Skeletal muscle tissue (tissue), 3 donors: ENCODE measurements at regions not wholly inside any gene's neighbourhood (a gene's known extent, or its start where the extent isn't known, plus 50 kb on each side); places are given as distances from the start of the nearest gene placed in this dataset.

Source experiments
- H3K27ac ChIP-seq: one replicate; pipeline ENCODE4 v1.7.0; 2013; ENCODE audit warnings: mild to moderate bottlenecking, low read depth, low read length, inconsistent platforms
- H3K27me3 ChIP-seq, 3 donors: one replicate each; pipeline ENCODE4 v1.7.0; 2013; ENCODE audit warnings: low read length in 3 of 3; ENCODE audit not compliant: control insufficient read depth in 3 of 3, insufficient read depth in 3 of 3
- H3K36me3 ChIP-seq, 3 donors: one replicate each; pipeline ENCODE4 v1.7.0; 2013; ENCODE audit warnings: low read length in 3 of 3; ENCODE audit not compliant: control insufficient read depth in 3 of 3, insufficient read depth in 3 of 3
- H3K4me1 ChIP-seq, 3 donors: one replicate each; pipeline ENCODE4 v1.7.0; 2013; ENCODE audit warnings: low read length in 3 of 3, mild to moderate bottlenecking in 3 of 3; ENCODE audit not compliant: control insufficient read depth in 3 of 3, insufficient read depth in 3 of 3
- H3K4me3 ChIP-seq, 3 donors: one replicate each; pipeline ENCODE4 v1.7.0; 2013; ENCODE audit warnings: low read length in 3 of 3
- H3K9ac ChIP-seq, 3 donors: one replicate each; pipeline ENCODE4 v1.7.0; 2013; ENCODE audit warnings: low read length in 3 of 3, mild to moderate bottlenecking in 3 of 3, moderate library complexity in 2 of 3, low read depth in 1 of 3
- H3K9me3 ChIP-seq, 3 donors: one replicate each; pipeline ENCODE4 v1.7.0; 2013; ENCODE audit warnings: low read length in 3 of 3; ENCODE audit not compliant: control insufficient read depth in 3 of 3
- donor health status: Osteomylitis.

DNA sequence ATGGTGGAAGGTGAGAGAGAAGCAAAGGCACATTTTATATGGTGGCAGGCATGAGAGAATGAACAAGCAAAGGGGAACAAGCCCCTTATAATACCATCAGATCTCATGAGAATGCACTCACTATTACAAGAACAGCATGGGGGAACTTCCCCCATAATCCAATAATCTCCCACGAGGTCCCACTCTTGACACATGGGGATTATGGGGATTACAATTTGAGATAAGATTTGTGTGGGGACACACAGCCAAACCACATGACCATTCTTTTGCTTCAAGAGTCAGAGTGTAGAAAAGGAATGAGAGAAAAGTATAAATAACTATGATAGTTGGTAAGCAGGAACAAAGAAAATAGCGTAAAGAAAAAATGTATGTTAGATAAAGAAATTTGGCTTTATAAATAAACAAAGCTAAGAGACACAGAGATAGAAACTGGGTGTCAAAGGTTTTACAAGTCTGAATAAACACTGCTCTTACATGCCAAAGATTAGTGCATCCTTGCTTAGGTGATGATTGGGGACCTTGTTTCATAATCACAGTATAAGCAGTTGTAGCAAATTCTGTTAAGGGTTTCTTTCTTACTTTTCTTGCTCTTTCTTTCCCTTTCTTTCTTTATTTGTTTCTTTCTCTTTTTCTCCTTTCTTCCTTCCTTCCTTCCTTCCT lies 91.9 kb upstream of the PAPPA start:
- H3K36me3 ChIP-seq = no peaks in the 10 kb centered on the region
- H3K9ac ChIP-seq = no peak overlapping the region
- no peak overlapping the region for H3K4me3 ChIP-seq
- no peaks in the 10 kb centered on the region for H3K9me3 ChIP-seq
- H3K27ac ChIP-seq = no peak overlapping the region
- H3K4me1 ChIP-seq = no peaks in the 10 kb centered on the region
- H3K27me3 ChIP-seq = no peaks in the 10 kb centered on the region

DNA sequence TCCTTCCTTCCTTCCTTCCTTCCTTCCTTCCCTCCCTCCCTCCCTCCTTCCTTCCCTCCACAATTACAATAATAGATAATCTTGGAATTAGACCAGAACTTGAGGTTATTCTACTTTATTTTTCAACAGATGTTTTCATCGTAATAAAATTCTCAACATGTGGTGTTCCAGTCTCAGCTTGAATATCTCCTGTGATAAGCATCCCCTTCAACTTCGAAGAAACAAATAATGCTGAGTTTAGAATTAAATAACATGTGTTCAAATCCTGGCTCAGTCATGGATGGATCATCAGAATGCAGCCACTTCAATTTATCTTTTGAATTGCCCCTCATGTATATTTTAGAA lies 91.4 kb upstream of the PAPPA start:
- Histone ChIP-seq H3K27me3 (no peaks in the 10 kb centered on the region), H3K36me3 (no peaks in the 10 kb centered on the region), H3K4me1 (no peaks in the 10 kb centered on the region), H3K27ac (no peak overlapping the region), H3K9me3 (no peaks in the 10 kb centered on the region), H3K9ac (no peak overlapping the region), H3K4me3 (no peak overlapping the region)

DNA sequence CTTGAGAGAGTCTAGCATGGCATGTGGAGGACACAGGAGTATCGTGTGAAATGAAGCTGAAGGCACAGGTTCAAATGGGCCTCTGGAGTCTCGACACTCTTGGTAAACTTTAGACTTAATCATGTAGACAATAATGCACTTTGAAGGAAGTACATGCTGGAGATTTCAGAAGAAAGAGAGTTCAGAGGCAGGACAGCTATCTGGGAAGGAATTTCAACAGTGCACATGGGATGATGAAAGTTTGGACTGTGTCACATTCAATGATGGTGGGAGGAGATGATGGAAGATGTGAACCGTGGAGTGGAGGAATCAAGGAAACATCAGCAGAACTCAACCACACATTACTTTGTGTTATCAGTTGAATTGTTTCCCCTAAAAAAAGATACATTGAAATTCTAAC lies 88.6 kb upstream of the PAPPA start:
- H3K9me3 ChIP-seq = no peaks in the 10 kb centered on the region
- no peak overlapping the region for H3K9ac ChIP-seq
- no peak overlapping the region for H3K4me3 ChIP-seq
- no peaks in the 10 kb centered on the region for H3K4me1 ChIP-seq
- H3K36me3 ChIP-seq = no peaks in the 10 kb centered on the region
- H3K27ac ChIP-seq = no peak overlapping the region
- no peaks in the 10 kb centered on the region for H3K27me3 ChIP-seq

DNA sequence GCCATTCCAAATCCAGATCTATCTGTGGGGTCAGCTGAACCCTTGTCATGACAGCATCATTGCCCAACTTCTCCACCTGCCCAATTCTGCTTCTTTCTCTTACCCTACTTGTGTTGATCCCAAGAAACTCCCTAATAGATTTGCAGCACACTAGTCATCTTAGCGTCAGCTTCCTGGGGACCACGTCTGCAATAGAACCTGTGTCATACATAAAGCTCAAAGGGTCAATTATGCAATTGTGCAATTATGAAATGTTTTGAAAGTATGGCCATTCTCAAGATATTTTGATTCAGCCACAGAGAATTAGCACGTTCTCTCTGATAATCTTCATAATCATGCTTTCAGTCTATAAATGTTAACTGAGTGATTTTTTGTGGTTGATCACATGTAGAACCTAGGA lies 87.4 kb upstream of the PAPPA start:
- H3K27ac ChIP-seq = no peak overlapping the region
- no peaks in the 10 kb centered on the region for H3K9me3 ChIP-seq
- H3K4me1 ChIP-seq = no peaks in the 10 kb centered on the region
- no peak overlapping the region for H3K9ac ChIP-seq
- H3K4me3 ChIP-seq = no peak overlapping the region
- H3K36me3 ChIP-seq = no peaks in the 10 kb centered on the region
- no peaks in the 10 kb centered on the region for H3K27me3 ChIP-seq

DNA sequence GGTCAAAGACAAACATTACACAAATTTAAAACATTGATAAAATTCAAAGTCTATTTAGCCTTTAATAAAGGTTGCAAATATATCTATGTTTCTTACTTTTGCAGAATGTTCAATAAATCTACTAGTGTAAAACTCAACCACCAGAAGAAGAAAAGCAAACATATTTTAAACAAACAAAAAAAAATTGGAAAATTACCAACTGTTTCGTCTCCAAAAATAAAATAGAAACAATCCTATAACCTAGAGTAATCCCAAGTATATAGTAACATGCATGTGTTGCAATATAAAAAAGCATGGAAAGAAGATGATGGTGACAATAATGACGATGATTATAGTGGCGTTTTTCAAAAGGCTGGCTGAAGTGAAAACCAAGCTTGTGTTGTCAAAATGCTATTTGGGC lies 86.0 kb upstream of the PAPPA start:
- no peak overlapping the region for H3K4me3 ChIP-seq
- H3K4me1 ChIP-seq = no peaks in the 10 kb centered on the region
- H3K27ac ChIP-seq = no peak overlapping the region
- H3K9me3 ChIP-seq = no peaks in the 10 kb centered on the region
- no peak overlapping the region for H3K9ac ChIP-seq
- H3K27me3 ChIP-seq = no peaks in the 10 kb centered on the region
- no peaks in the 10 kb centered on the region for H3K36me3 ChIP-seq

DNA sequence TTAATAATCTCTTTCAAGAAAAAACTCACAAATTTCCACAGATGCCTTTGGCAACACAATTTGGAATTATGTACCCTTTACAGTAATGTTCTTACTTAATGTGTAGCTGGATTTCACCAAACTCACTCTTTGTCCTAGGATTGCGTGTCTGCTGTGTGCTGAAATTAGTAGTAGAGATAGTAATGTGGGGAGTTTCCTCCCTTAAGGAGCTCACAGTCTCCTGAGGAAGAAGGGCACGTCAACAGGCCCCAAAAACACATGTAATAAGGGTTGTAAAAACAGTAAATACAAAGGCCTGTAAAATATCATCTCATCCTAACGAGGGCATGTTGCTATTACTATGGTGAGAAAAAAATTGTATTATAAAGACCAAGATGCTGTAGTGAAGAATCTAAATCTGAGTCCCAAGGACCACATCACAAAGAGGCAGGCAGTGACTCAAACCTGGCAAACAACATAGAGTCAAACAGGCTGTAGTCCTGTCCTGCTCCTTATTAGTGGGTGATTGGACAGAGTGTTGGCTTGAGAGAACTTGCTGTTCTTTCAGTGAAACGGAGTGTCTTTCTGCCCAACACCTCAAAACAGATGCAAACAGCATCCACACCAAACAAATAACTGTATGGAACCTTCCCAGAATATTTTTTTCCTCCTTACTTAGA lies 83.2 kb upstream of the PAPPA start:
- no peak overlapping the region for H3K4me3 ChIP-seq
- no peaks in the 10 kb centered on the region for H3K9me3 ChIP-seq
- no peaks in the 10 kb centered on the region for H3K36me3 ChIP-seq
- no peaks in the 10 kb centered on the region for H3K27me3 ChIP-seq
- no peak overlapping the region for H3K9ac ChIP-seq
- H3K27ac ChIP-seq = no peak overlapping the region
- no peaks in the 10 kb centered on the region for H3K4me1 ChIP-seq

DNA sequence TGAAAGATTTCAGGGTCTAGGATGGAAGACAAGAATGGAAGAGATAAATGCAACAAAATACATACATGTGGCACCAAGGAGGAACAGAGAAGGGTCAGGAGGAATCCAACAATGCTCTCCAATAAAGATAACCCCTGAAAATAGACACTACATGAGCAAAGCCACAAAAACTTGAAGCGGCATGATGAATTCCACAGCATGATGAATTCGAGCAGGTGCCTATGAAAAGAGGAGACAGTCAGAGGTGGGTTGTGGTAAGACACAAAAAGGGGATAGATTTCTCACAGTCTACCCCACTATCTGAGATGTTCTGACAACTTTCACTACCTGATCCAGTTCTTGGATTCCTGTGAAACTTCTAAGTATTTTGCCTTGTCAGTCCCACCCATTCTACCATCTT lies 81.5 kb upstream of the PAPPA start:
- Histone ChIP-seq H3K27me3 (no peaks in the 10 kb centered on the region), H3K9ac (no peak overlapping the region), H3K4me3 (no peak overlapping the region), H3K36me3 (no peaks in the 10 kb centered on the region), H3K4me1 (no peaks in the 10 kb centered on the region), H3K9me3 (no peaks in the 10 kb centered on the region), H3K27ac (no peak overlapping the region)

DNA sequence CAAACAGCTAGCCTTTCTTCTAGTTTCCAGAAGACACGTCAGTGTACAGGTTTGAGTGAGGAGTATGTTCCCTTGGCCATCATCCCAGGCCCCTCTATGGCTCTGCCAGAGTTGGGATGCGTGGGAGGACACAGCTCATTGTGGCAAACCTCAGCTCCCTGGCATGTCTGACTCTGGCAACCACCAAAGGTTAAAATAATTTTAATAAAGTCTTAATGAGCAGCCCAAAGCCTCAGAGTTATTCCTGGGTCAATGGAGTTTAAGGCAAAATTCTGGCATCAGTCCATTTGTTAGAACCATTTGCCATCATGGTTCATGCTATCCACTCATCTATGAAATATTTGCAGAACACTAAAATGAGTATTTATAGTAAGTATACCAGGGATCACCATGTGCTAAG lies 79.8 kb upstream of the PAPPA start:
- no peak overlapping the region for H3K9ac ChIP-seq

DNA sequence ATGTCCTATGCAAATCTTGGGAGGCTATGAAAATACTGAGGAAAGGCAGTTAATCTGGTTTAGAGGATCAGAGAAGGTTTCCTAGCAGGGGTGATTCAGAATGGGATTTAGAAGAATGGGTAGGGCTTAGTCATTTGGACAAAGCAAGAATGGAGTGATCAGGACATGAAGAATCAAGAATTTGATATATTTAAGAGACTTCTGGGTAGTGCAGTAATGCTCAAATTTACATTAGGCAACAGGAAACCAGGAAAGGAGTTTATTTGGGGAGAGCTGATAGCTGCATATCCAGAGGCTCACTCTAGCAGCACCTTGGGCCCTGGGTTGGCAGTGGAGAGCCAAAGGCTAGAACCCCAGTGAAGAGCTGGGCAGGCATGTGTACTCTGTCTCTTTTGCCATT lies 78.9 kb upstream of the PAPPA start:
- H3K27ac ChIP-seq = no peak overlapping the region
- no peaks in the 10 kb centered on the region for H3K36me3 ChIP-seq
- no peaks in the 10 kb centered on the region for H3K27me3 ChIP-seq
- no peak overlapping the region for H3K9ac ChIP-seq
- no peaks in the 10 kb centered on the region for H3K4me1 ChIP-seq
- H3K4me3 ChIP-seq = no peak overlapping the region
- no peaks in the 10 kb centered on the region for H3K9me3 ChIP-seq

More for the DNA sequence above, 79.8 kb upstream of the PAPPA start:
- no peaks in the 10 kb centered on the region for H3K27me3 ChIP-seq
- H3K4me3 ChIP-seq = no peak overlapping the region
- H3K4me1 ChIP-seq = no peaks in the 10 kb centered on the region
- no peaks in the 10 kb centered on the region for H3K9me3 ChIP-seq
- no peak overlapping the region for H3K27ac ChIP-seq
- H3K36me3 ChIP-seq = no peaks in the 10 kb centered on the region

DNA sequence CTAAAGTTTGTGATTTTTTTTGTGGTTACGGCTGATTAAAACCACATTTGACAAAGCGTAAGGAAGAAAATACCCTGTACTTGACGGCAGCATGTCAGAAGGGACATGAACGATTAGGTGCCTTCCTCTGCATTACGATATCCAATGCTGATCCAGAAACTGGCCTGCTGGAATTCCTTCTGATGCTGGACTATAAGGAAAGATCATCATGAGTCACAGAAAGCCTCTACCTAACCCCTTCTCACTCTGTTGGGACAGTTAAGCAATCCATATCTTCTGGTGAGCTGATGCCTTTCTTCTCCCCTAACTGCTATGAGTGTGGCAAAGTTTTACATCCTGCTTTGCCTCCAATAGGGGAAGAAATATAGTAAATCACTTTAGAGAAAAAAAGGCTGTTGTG lies 78.4 kb upstream of the PAPPA start:
- Histone ChIP-seq H3K4me1 (no peaks in the 10 kb centered on the region), H3K9me3 (no peaks in the 10 kb centered on the region), H3K4me3 (no peak overlapping the region), H3K36me3 (no peaks in the 10 kb centered on the region), H3K9ac (no peak overlapping the region), H3K27ac (no peak overlapping the region), H3K27me3 (no peaks in the 10 kb centered on the region)
